COR-L47 (cell line): ENCODE measurements at regions not wholly inside any gene's neighbourhood (a gene's known extent, or its start where the extent isn't known, plus 50 kb on each side); places are given as distances from the start of the nearest gene placed in this dataset.

Source experiments
- DNase-seq: peaks from one replicate; lab custom pipeline; 2025; lab: John Stamatoyannopoulos, UW

DNA sequence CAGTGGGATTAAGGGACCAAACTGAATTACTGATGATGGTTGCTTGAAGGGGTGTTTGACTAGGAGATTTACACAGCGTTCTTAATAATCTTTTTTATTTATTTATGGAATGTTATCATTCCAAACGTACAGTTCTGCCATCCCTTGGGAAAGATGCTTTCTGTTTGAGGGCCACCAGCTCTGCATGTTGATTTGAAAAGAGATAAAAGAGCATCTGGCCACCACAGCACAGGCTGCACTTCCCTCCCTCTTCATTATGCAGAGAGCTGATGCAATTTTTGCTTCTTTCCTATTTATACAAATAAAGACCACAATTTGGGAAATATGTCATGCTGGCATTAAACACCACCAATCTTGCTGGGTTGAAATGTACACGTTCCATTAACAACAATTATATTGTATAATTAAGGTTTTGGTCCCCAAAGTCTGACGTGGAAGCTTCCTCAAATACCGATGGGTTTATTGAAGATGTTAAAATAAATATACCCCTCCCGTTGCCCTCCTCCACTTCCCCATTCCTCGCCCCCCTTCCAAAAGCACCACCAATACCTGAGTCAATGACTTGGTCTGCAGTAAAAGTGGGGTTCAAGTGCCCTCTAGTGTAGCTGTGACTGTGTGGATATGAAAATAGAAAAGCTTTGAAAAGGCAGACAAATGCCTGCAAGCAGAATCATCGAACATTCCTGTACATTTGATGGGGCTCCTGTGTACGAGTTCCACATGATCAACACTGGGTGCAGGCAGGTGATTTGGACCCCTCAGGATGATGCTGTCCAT, 211.9 kb downstream of the HRH4 start:
- DNase-seq: peak; percentile 26

DNA sequence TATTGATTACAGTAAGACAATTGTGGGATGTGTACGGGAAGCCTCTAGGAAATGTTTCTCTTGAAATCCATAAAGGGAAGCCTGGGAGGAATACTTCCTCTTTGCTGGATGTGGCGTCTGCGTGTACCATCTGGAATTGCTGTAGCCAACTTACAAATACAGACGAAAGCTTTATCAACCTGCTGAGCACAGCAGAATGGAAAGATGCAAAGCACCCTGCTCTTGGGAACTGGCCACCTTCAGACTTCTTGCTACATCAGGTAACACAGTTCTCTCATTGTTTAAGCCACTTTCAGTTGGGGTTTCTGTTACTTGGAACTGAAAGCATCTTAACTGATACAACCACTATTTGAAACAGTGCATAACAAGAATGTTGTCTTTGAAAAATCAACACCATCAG, 213.8 kb downstream of the HRH4 start:
- DNase-seq: no peak

GRCh38 chr18:24674605-24675004, 214.2 kb downstream of the HRH4 start:
- no peak for DNase-seq

- no peak for DNase-seq
Observed at GRCh38 chr18:24677011-24677410, 216.6 kb downstream of the HRH4 start.

DNA sequence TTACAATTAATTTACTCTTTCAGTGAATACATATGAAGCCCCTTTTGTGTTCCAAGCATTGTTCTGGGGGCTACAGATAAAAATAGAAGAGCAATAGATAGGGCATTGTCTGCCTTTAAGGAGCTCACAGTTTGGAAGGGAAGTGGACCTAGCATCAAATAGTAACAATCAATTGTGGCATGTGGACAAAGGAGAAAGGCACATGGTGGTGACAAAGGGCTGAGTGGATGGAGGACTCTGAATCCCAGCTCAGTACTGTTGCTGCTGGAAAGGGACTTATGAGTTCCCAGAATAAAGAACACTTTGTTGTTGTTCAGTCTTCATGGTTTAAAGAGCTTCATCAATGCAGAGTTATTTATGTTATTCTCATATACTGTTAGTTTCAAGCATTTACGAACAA, 217.7 kb downstream of the HRH4 start:
- no peak for DNase-seq

GRCh38 chr18:24678626-24679025, 218.2 kb downstream of the HRH4 start:
- no peak for DNase-seq

- DNase-seq: no peak
Observed at GRCh38 chr18:24679062-24679461, 218.6 kb downstream of the HRH4 start.

DNA sequence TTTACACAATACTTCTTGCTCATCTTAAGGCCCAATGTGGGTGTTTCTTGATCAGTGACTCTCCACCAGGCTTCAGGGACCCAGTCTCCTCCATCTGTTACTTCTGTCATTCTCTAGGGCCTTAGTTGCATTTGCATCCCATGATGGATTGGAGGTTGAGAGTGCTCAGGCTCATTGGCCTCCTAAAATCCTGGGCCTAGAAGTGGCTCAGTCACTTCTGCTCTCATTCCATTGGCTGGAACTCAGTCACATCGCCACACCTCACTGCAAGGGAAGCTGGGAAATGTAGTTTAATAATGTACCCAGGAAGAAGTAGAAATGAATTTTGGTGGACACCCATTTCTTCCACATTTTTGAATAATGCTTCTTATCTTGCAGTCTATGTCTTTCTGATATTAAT, 223.5 kb downstream of the HRH4 start:
- no peak for DNase-seq

- no peak for DNase-seq
Observed at GRCh38 chr18:24685254-24685959, 225.0 kb downstream of the HRH4 start.

DNA sequence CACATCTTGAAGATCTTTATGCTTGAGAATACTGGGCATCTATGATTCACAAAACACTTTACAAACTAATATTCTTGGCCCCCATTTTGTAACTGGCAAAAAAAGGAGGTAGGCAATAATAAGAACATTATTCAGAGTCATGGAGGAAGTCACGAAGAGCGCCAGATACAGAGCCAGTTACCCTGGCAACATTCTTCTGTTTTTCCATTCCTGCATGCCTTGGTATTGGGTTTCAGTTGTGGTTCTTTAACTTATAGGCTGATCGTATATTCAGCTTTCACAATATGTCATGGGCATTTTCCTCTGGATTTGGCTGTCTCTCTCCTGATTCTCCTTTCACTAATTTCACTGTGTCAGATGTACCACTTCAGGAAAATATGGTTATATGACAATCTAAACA, 234.7 kb downstream of the HRH4 start:
- no peak for DNase-seq

DNA sequence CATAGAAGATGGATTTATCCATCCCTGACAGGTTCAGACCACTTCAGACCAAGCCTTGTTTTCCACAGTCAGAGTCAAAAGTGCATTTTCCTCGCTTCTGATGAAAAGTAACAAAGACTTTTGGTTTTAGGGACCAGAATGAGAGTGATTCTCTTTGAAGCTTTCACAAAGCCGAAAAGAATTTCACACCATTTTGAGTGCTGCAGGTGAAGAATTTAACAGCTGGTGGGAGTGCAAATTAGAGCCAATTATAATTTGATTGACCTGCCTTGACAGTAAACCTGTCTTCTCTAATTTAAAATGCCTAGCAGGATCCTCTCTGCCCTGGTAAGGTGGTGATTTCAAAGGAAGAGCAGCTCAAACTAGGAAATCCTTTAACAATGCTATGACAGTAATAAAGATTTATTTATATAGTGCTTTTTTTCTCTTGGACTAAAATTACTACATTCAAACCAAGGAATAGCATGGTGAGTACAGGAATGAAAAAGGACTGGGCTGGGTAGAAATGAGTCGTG, 241.6 kb downstream of the HRH4 start:
- no peak for DNase-seq

DNA sequence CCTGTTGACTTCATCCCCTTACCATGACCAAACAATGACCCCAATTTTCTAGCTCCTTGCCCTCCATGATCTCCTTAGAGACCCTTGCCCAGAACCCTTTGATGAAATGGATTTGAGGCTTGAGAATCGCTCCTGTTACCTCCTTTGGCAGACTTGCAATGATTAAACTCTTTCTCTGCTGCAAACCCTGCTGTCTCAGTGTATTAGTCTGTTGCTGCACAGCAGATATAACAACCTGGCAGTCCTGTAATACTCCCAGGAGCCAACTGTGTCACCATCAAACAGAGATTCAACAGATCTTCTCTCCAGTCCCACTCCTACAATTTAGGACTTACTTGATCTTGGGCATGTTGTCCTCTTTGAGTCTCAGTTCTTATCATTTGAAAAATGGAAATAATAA, 242.9 kb downstream of the HRH4 start:
- DNase-seq: no peak

DNA sequence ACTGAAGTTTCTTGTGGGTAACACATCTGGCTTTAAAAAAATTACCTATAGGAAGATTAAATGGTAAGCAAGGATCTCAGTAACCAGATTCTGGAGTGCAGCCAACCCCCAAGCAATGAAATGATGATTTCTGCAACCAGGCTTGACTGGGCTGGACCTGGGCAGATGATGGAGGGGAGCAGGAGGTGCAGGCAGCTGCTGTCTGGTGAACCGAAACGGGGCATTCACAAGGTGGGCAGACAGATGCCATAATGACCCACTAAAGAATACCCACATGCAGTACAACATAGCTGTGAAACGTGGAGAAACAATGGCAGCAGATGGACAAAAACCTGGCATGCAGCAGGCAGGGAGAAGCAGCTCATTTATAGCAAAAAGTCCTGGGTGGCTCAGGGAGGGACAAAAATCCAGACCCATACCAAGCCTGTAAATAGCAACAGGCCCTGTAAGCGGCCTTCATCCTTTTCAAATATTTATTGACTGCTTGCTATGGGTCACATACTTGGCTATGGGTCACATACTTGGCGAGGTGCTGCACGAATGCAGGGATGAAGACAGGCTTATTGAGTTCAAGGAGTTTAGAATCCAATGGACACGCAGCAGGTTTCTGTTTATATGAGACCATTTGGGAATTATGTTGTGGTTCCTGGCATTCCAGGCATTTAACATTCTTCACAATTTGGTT, 244.7 kb downstream of the HRH4 start:
- no peak for DNase-seq

- DNase-seq: no peak
Observed at GRCh38 chr18:24710474-24710873, 250.0 kb downstream of the HRH4 start.

GRCh38 chr18:24719791-24720190, 259.4 kb downstream of the HRH4 start:
- DNase-seq: no peak

DNA sequence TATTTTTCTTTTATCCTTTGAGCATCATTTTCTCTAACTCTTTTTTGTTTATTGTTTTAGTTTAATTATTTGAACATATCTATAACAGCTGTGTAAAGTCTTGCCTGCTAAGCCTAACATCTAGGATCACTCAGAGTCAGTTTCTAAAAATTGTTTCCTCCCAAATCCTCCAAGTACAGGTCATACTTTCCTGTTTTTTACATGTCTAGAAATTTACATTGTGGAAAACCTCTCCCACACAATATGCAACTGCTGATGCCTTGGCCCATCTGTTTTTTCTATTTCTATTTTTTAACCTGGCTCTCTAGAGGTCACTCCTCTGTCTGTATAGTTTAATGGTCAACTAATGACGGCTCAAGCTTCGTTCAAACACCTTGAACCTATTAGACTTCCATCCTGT, 261.0 kb downstream of the HRH4 start:
- no peak for DNase-seq

GRCh38 chr18:24725644-24726415, 265.4 kb downstream of the HRH4 start:
- no peak for DNase-seq

- DNase-seq: peak; percentile 84
Observed at GRCh38 chr18:24726727-24727492, 266.5 kb downstream of the HRH4 start.

- DNase-seq: peak; percentile 51
Observed at GRCh38 chr18:24727685-24728084, 267.2 kb downstream of the HRH4 start.

GRCh38 chr18:24731158-24731557, 270.7 kb downstream of the HRH4 start:
- DNase-seq: no peak

DNA sequence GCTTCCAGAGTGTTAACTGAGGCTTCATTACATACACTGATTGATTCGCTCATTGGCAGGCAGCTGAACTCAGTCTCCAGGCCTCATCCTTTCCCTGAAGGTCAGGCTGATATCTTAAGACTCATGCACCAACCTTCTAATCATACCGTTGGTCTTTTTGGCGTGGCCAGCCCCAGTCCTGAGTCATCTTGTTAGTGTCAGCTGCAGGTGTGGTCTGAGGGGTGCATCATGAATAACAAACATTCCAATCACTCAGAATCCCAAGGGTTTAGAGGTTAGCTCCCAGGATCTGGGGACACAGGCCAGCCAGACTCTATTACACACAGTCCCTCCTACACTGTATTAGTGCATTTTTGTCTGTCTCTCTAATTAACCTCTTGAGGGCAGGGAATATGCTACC, 271.5 kb downstream of the HRH4 start:
- no peak for DNase-seq
